HG03135 (cell line): ENCODE measurements at regions not wholly inside any gene's neighbourhood (a gene's known extent, or its start where the extent isn't known, plus 50 kb on each side); places are given as distances from the start of the nearest gene placed in this dataset.

Experiments used
- ATAC-seq: cut with Tn5 transposase; IDR thresholded peaks from one replicate; pipeline ENCODE4 v1.9.1; 2021; ENCODE audit warnings: mild to moderate bottlenecking, moderate library complexity; ENCODE audit not compliant: unreplicated experiment

DNA sequence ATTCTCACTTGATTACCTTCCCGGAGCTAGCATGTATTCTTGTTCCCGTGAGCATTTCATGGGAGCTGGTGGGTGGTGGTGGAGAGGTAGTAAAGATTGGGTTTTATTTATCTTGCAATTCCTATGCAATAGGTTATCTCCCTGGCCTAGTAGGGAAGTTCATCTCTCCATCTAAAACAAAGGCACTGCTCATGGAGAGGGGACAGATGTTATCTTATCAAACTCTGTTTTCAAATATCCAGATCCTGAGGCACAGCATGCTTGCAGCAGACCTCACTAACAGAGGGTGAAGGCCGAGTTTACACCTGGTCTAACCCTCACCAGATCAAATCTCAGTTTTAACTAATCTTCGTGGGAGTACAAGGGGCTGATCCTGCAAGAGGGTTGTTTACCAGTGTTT lies 98.9 kb downstream of the CYRIA start:
- no peak for ATAC-seq

GRCh38 chr2:16565481-16565880 lies 100.2 kb downstream of the CYRIA start:
- no peak for ATAC-seq

DNA sequence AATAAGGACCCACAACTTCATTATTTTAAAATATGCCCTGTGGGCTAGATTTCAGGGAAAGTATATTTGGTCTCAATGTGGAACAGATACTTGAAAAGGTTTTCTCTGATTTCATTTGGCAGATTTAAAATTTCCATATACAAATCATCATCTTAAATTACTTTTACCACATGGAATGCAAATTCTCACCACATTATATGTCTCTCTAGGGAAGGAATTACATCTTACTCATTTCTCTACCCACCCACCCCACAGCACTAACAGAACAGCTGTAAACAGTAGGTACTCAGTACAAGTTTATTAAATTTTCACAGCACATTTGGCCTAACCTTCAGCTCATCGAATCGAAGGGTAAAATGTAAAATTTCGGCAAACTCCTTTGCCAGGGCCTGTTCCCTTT lies 104.0 kb downstream of the CYRIA start:
- ATAC-seq = no peak

GRCh38 chr2:16561251-16561650 lies 104.4 kb downstream of the CYRIA start:
- no peak for ATAC-seq

DNA sequence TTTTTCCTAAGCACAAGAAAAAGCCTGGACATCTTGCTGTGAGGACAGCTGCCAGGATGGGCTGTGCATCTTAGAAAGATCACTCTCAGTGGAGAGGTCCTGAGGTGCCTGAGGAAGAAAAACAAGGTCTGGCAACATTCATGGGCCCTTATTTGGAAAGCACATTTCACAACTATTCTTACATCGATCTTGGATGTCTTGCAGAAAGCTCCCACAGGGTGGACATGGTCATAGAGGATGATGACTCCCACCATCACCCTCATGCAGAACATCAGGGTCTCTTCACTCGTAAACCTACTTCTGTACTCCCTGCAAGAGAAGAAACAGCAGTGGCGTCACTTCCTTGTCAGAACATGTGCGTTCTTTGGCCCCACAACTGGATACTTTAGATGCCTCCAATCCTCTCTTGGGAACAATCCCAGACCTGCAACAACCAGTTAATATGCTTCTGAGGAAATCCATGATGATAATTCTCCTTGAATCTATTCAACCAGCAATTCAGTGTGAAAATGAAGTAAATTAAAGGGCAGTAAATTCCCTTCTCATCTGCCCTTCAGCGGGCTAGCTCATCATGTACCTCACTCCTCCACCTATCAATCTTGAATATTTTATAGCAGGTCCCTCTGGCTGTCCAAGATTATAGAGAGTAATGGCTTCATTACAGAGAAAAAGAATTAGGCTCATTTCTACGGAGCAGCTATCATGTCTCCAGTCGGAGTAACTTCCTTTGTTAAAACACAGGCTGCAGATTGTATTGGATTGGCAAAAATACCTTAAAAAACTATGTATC lies 106.2 kb downstream of the CYRIA start:
- no peak for ATAC-seq

DNA sequence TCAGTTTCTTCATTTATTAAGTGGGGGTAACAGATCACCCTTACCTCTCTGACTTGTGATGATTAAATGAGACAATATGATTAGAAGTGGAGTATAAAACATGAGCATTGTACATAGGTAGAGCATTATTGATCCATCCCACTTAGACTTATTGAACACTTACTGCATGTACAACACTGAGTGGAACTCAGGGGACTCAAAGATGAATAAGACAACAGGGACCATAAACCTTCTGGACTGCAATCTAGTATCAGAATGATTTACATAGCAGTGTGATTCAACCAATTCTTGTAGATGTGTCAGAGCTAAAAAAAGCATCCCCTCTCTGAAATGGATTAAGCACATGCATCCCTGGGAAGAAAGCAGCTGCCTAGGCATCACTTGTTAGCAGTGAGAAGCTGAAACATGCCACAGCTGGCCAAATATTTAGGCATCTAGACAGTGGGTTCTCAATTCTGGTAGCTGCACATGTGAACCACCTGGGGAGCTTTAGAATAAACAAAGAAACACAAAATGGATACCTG lies 111.5 kb downstream of the CYRIA start:
- no peak for ATAC-seq

- ATAC-seq = no peak
Observed at GRCh38 chr2:16553226-16553625, 112.4 kb downstream of the CYRIA start.

DNA sequence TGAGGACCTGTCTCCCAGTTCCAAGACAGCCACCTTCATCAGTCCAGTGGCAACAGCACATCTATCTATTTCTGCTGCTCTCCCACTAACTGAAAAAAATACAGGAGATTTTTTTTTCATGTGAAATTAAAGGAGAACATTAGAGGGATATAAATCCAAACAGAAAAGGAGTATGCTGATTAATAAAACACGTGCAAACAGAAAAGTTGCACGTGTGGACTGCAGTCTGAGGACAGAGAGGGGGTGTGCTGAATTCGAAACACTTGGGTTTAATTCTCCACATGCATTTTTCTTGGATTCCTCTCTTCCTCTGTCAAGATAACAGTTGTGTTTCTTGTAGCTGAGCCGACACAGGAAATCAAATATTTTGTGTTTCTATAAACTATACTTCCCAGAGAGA lies 113.4 kb downstream of the CYRIA start:
- no peak for ATAC-seq

DNA sequence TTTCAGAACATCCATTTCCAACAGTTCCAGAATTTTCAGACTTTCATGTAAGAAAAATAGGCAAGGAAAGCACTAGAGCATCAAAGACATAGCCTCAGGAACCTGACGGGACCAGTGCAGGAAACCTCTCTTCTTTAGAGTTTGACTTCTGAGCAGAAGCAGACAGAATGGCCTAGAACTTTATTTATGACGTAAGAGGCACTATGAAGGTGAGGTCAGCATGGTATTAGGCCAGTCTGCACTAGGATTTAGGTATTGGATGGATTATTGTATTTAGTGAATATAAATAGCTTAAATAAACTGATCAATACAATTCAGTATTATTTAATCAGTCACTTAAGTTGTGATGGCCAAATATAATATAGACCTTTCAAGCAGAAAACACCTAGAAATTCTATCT lies 117.6 kb downstream of the CYRIA start:
- no peak for ATAC-seq

GRCh38 chr2:16546128-16546754 lies 119.4 kb downstream of the CYRIA start:
- ATAC-seq = no peak

- ATAC-seq = no peak
Observed at GRCh38 chr2:16538707-16539106, 126.9 kb downstream of the CYRIA start.

DNA sequence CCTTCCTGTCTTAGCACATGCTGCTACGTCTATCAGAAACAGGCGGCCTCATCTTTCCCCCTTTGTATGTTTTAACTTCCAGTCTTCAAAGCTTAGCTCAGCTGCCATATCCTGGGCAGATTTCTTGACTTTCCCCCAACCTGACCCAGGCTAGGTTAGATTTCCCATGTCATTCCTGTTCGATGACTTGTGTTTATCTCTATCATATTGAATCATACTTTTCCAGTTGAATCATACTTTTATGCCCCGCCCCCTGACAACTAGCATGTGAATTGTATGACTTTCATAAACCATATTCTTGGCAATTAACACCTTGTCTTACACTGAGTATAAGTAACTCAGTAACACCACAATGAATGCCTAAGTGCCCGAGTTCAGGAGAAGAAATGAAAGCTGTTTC lies 128.3 kb downstream of the CYRIA start:
- no peak for ATAC-seq

GRCh38 chr2:16526193-16526592 lies 139.4 kb downstream of the CYRIA start:
- ATAC-seq = no peak

DNA sequence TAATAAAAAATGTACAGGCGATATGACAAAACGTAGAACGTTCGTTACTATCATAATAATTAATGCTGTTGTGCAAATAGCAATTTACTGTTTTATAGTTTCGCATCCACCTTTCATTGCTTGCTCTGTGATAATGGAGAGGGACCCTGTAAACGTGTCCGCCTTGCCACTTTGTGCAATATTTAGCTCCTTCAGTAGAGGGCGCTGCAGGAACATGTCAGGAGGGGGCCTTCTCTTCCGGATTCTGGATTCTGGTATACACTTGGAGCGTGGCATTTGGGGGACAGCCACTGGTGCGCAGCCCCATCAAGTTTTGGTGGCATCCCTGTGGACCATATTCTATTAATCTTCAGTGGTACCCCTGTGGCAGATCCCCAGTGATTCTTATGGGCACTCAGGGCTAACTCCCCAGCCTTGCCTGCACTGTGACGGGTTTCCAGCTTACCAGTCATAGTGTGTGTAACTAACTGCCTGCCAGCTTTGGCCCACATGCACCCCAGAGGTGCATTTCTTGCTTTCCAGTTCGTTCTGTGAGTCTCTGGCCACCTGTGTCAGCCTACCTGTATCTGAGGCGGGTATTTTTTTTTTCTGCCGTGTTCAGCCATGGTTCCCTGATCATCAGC lies 140.3 kb downstream of the CYRIA start:
- no peak for ATAC-seq

- no peak for ATAC-seq
Observed at GRCh38 chr2:16523711-16524110, 141.9 kb downstream of the CYRIA start.

GRCh38 chr2:16522031-16522831 lies 143.4 kb downstream of the CYRIA start:
- no peak for ATAC-seq

GRCh38 chr2:16520891-16521290 lies 144.7 kb downstream of the CYRIA start:
- ATAC-seq = no peak

DNA sequence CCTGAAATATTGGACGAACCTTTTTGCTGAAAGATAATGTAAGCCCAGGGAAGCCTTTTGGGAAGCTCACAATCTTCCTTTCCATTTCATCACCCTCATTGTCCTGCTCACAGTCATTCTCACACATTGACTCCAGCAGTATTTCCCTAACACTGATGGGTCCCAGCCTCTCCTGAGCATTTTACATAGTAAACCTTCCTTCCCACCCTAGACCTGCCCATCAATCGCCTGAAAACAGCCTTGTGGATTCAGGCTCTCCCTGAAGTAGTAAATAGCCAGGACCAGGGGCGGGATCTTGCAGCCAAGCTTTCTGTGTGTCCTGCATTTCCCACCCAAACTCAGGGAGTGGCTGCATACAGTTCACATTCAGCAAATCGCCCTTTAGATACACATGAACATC lies 149.9 kb downstream of the CYRIA start:
- no peak for ATAC-seq

GRCh38 chr2:16513626-16514025 lies 152.0 kb downstream of the CYRIA start:
- ATAC-seq = no peak

GRCh38 chr2:16511041-16511440 lies 154.6 kb downstream of the CYRIA start:
- ATAC-seq = no peak

- no peak for ATAC-seq
Observed at GRCh38 chr2:16509042-16509441, 156.6 kb downstream of the CYRIA start.
